ENCODE measurements at regions not wholly inside any gene's neighbourhood (a gene's known extent, or its start where the extent isn't known, plus 50 kb on each side); places are given as distances from the start of the nearest gene placed in this dataset.
A peak's percentile ranks its signal among the peaks of the same experiment; 100 is the strongest.
"Not testable (repeated sequence)": the region's sequence is repeated elsewhere in the genome, so short reads cannot be mapped to it uniquely, and the experiment has no call there.

DNA sequence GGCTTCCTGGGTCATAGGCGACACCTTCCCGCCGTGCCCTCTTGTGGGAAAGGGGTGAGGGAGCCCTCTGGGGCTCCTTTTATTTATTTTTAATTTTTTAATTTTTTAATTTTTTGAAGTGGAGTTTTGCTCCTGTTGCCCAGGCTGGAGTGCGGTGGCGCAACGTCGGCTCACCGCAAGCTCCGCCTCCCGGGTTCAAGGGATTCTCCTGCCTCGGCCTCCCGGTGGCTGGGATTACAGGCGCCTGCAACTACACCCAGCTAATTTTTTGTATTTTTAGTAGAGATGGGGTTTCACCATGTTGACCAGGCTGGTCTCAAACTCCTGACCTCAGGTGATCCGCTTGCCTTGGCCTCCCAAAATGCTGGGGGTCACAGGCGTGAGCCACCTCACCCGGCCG is 49.9 kb upstream of the ELFN1 start:
- not testable (repeated sequence) for DNase-seq

- peak; percentile 3 for DNase-seq
Measured at GRCh38 chr7:1619152-1620079, 49.6 kb upstream of the PSMG3 start.
